GM12878 (cell line): ENCODE measurements at regions not wholly inside any gene's neighbourhood (a gene's known extent, or its start where the extent isn't known, plus 50 kb on each side); places are given as distances from the start of the nearest gene placed in this dataset.

ENCODE experiments used
- CTCF ChIP-seq, 3 experiments: IDR thresholded peaks in 2 of 3; conservative IDR thresholded peaks in 1 of 3; 2 replicates each; pipeline ENCODE4 v1.5.1; 2011; ENCODE audit warnings: low read depth in 3 of 3, low read length in 3 of 3, mild to moderate bottlenecking in 3 of 3, control low read depth in 2 of 3, moderate library complexity in 2 of 3, inconsistent platforms in 1 of 3, mixed read lengths in 1 of 3; ENCODE audit not compliant: control insufficient read depth in 2 of 3, insufficient read depth in 1 of 3; ENCODE audit errors: extremely low read depth in 1 of 3
- EP300 ChIP-seq, 2 experiments: fragments of 150-350 bp in 1 of 2; IDR thresholded peaks; 2 replicates each; pipeline ENCODE4 v1.6.1; 2011 to 2012; ENCODE audit warnings: low read depth in 2 of 2, low read length in 2 of 2, borderline replicate concordance in 1 of 2, improper control_type of control experiment in 1 of 2, inconsistent platforms in 1 of 2; ENCODE audit not compliant: control insufficient read depth in 1 of 2
- EZH2 ChIP-seq: IDR thresholded peaks from 2 replicates; pipeline ENCODE4 v1.6.1; 2012; ENCODE audit warnings: low read depth, mild to moderate bottlenecking, control low read depth, inconsistent platforms, low read length, borderline replicate concordance; ENCODE audit not compliant: control insufficient read depth
- MXI1 ChIP-seq: fragments of 150-350 bp; IDR thresholded peaks from 2 replicates; pipeline ENCODE4 v1.6.1; 2011; ENCODE audit warnings: low read depth, mild to moderate bottlenecking, inconsistent platforms, low read length, improper control_type of control experiment
- MYC ChIP-seq: IDR thresholded peaks from 2 replicates; pipeline ENCODE4 v1.6.1; 2011; ENCODE audit warnings: mild to moderate bottlenecking, low read length, moderate library complexity, inconsistent platforms; ENCODE audit not compliant: insufficient read depth, insufficient replicate concordance, insufficient read length, severe bottlenecking
- REST ChIP-seq: IDR thresholded peaks from 2 replicates; pipeline ENCODE4 v1.6.1; 2012; ENCODE audit warnings: mild to moderate bottlenecking, low read depth, low read length
- TAF1 ChIP-seq: IDR thresholded peaks from 2 replicates; pipeline ENCODE4 v1.6.1; 2011; ENCODE audit warnings: mild to moderate bottlenecking, low read depth, low read length, borderline replicate concordance
- YY1 ChIP-seq: IDR thresholded peaks from 2 replicates; pipeline ENCODE4 v1.6.1; 2011; ENCODE audit warnings: low read depth, mild to moderate bottlenecking, low read length
- ZNF274 ChIP-seq: IDR thresholded peaks from one replicate; pipeline ENCODE4 v1.8.0; 2011; ENCODE audit not compliant: insufficient read length, insufficient read depth

- TF ChIP-seq REST: no peak
- TF ChIP-seq CTCF (IDR thresholded peaks at IDR 0.05 in 2 of 3, conservative IDR thresholded peaks at IDR 0.05 in 1 of 3; ENCODE audit: control insufficient read depth in 2 of 3, extremely low read depth in 1 of 3, insufficient read depth in 1 of 3, low read depth in 3 of 3, low read length in 3 of 3): no peak
- no peak for TF ChIP-seq EZH2
- TF ChIP-seq ZNF274: no peak
- TF ChIP-seq MXI1: no peak
- no peak for TF ChIP-seq YY1
- no peak for TF ChIP-seq MYC
- TF ChIP-seq EP300 (IDR thresholded peaks at IDR 0.05; ENCODE audit: borderline replicate concordance in 1 of 2, control insufficient read depth in 1 of 2, low read depth in 2 of 2, low read length in 2 of 2): no peak
- no peak for TF ChIP-seq TAF1
Observed at GRCh38 chr15:26439681-26440080, 333.2 kb downstream of the GABRB3 start.
